B cell (primary cell): ENCODE measurements at regions not wholly inside any gene's neighbourhood (a gene's known extent, or its start where the extent isn't known, plus 50 kb on each side); places are given as distances from the start of the nearest gene placed in this dataset.

ENCODE experiments used
- ATAC-seq: fragments of 200-7000 bp; cut with Tn5 transposase; one replicate; pipeline ENCODE4 v1.10.0; 2021; ENCODE audit warnings: low read depth, mild to moderate bottlenecking, moderate number of reproducible peaks, moderate library complexity
- CTCF ChIA-PET: fragments of 350-600 bp; sonication (Branson Sonifier 250); formaldehyde crosslinking; loops from one replicate; lab custom pipeline; 2021; ENCODE audit warnings: antibody characterized with exemption, inconsistent platforms; lab: Charles Lee
- POLR2A ChIA-PET: fragments of 350-600 bp; sonication (Branson Sonifier 250); formaldehyde crosslinking; loops from one replicate; lab custom pipeline; 2021; ENCODE audit warnings: antibody characterized with exemption; lab: Charles Lee
- DNase-seq: peaks from one replicate; pipeline ENCODE4 v3.0.0; 2013
- H2AFZ ChIP-seq: 2 replicates; pipeline ENCODE4 v1.6.1; 2012; ENCODE audit warnings: mild to moderate bottlenecking, low read depth, low read length; ENCODE audit not compliant: insufficient read depth, poor library complexity, severe bottlenecking
- H3K27ac ChIP-seq, 2 donors: 1 replicate in 1 of 2; 2 replicates in 1 of 2; pipeline ENCODE4 v1.5.1; 2012 to 2013; ENCODE audit warnings: low read length in 2 of 2, mild to moderate bottlenecking in 2 of 2, moderate library complexity in 1 of 2
- H3K27me3 ChIP-seq, 4 experiments: fragments of 200-600 bp in 1 of 4; sonication (generic) in 1 of 4; replicated peaks in 1 of 4; 1 replicate in 2 of 4; 2 replicates in 2 of 4; pipeline versions ENCODE4 v1.6.1 to v1.7.0; 2013 to 2016; ENCODE audit warnings: low read length in 3 of 4, mild to moderate bottlenecking in 2 of 4, mixed read lengths in 1 of 4, moderate library complexity in 1 of 4; ENCODE audit not compliant: insufficient read depth in 4 of 4, control insufficient read depth in 3 of 4; ENCODE audit errors: control extremely low read depth in 1 of 4
- H3K36me3 ChIP-seq, 2 experiments: replicated peaks in 1 of 2; 1 replicate in 1 of 2; 2 replicates in 1 of 2; pipeline versions ENCODE4 v1.6.1 to v1.7.1; 2013; ENCODE audit warnings: low read length in 1 of 2; ENCODE audit not compliant: insufficient read depth in 2 of 2, control insufficient read depth in 1 of 2; ENCODE audit errors: control extremely low read depth in 1 of 2, extremely low read depth in 1 of 2
- H3K4me1 ChIP-seq, 2 donors: fragments of 200-600 bp in 1 of 2; sonication (generic) in 1 of 2; 1 replicate in 1 of 2; 2 replicates in 1 of 2; pipeline versions ENCODE4 v1.5.1 to v1.6.1; 2013 to 2017; ENCODE audit warnings: low read length in 2 of 2; ENCODE audit not compliant: control insufficient read depth in 2 of 2, insufficient read depth in 2 of 2
- H3K4me2 ChIP-seq: replicated peaks from 2 replicates; pipeline ENCODE3; 2012; ENCODE audit warnings: mild to moderate bottlenecking, low read depth, low read length; ENCODE audit not compliant: poor library complexity, severe bottlenecking
- H3K4me3 ChIP-seq, 5 experiments: fragments of 200-600 bp in 1 of 5; sonication (generic) in 1 of 5; 1 replicate in 3 of 5; 2 replicates in 2 of 5; pipeline versions ENCODE4 v1.5.1 to v1.7.0; 2011 to 2016; ENCODE audit warnings: low read length in 4 of 5, mild to moderate bottlenecking in 4 of 5, low read depth in 2 of 5, control low read depth in 1 of 5, moderate library complexity in 1 of 5; ENCODE audit not compliant: insufficient read depth in 1 of 5; ENCODE audit errors: control extremely low read depth in 1 of 5, extremely low read depth in 1 of 5
- H3K79me2 ChIP-seq: fragments of 200-600 bp; sonication (generic); one replicate; pipeline ENCODE4 v1.6.0; 2016; ENCODE audit warnings: low read length; ENCODE audit not compliant: control insufficient read depth, insufficient read depth
- H3K9ac ChIP-seq: fragments of 200-600 bp; sonication (generic); 2 replicates; pipeline ENCODE4 v1.6.1; 2017; ENCODE audit warnings: mild to moderate bottlenecking, low read length, moderate library complexity
- H3K9me3 ChIP-seq, 3 donors: one replicate each; pipeline versions ENCODE4 v1.6.1 to v1.7.1; 2013; ENCODE audit warnings: low read length in 2 of 3; ENCODE audit not compliant: control insufficient read depth in 2 of 3, insufficient read depth in 1 of 3; ENCODE audit errors: control extremely low read depth in 1 of 3
- H4K20me1 ChIP-seq: 2 replicates; pipeline ENCODE4 v1.6.0; 2012; ENCODE audit warnings: mild to moderate bottlenecking, low read length; ENCODE audit not compliant: insufficient read depth, control insufficient read depth, poor library complexity, severe bottlenecking
- H3K27ac Mint-ChIP-seq: one replicate; pipeline ENCODE4 v1.8.0; 2021; ENCODE audit warnings: mixed read lengths
- H3K27me3 Mint-ChIP-seq: one replicate; pipeline ENCODE4 v1.8.0; 2021; ENCODE audit warnings: mixed read lengths
- H3K4me1 Mint-ChIP-seq: one replicate; pipeline ENCODE4 v1.8.0; 2021; ENCODE audit warnings: mixed read lengths
- H3K4me3 Mint-ChIP-seq: one replicate; pipeline ENCODE4 v1.8.0; 2021; ENCODE audit warnings: mixed read lengths
- H3K9me3 Mint-ChIP-seq: one replicate; pipeline ENCODE4 v1.8.0; 2022; ENCODE audit warnings: mixed read lengths; ENCODE audit not compliant: insufficient read depth
- CTCF ChIP-seq: fragments of 200-600 bp; IDR thresholded peaks from one replicate; pipeline ENCODE4 v1.8.0; 2022; ENCODE audit warnings: antibody characterized with exemption, mild to moderate bottlenecking
- EZH2 ChIP-seq: IDR thresholded peaks from 2 replicates; pipeline ENCODE4 v1.6.1; 2012; ENCODE audit warnings: borderline replicate concordance, low read depth, mild to moderate bottlenecking, moderate library complexity, low read length; ENCODE audit not compliant: insufficient read depth, poor library complexity, severe bottlenecking
- WGBS: methylation state at CpG from one replicate; pipeline ENCODE4 v1.1.5; 2013; ENCODE audit warnings: missing lambda C conversion rate; ENCODE audit not compliant: insufficient coverage; 5-methylcytosine and 5-hydroxymethylcytosine counted together
- intact Hi-C: fragments of 100-400 bp; cut with micrococcal nuclease; formaldehyde crosslinking; loops from one replicate; pipeline ENCODE4 v1.10.0; 2022

GRCh38 chr16:5882087-5882640 is 784.6 kb upstream of the EEF2KMT start:
- H3K4me1 Mint-ChIP-seq: no peaks in the 10 kb centered on the region
- CTCF ChIA-PET: no interaction called here
- POLR2A ChIA-PET: no interaction called here
- Histone ChIP-seq H4K20me1 (no peaks in the 10 kb centered on the region), H3K79me2 (no peaks in the 10 kb centered on the region), H3K27me3 (no peaks in the 10 kb centered on the region), H3K4me1 (no peaks in the 10 kb centered on the region), H3K9me3 (peaks cover 0 to 4% (median 0%) of the 10 kb centered on the region in 3 donors), H2AFZ (no peak overlapping the region), H3K9ac (no peak overlapping the region), H3K4me3 (no peak overlapping the region), H3K27ac (no peak overlapping the region), H3K36me3 (no peaks in the 10 kb centered on the region), H3K4me2 (no peak overlapping the region)
- WGBS: 88% methylated on average over 1 of the region's 3 CpGs
- no peak for ATAC-seq
- peaks cover 9% of the 10 kb centered on the region for H3K9me3 Mint-ChIP-seq
- H3K27me3 Mint-ChIP-seq: no peaks in the 10 kb centered on the region
- no peak for TF ChIP-seq CTCF
- no peak for TF ChIP-seq EZH2
- intact Hi-C loops: no loop called here
- no peak overlapping the region for H3K27ac Mint-ChIP-seq
- no peak for DNase-seq
- H3K4me3 Mint-ChIP-seq: no peak overlapping the region

GRCh38 chr16:5875416-5875815 is 777.8 kb upstream of the EEF2KMT start:
- no peak overlapping the region for H3K4me2 ChIP-seq
- intact Hi-C loops: no loop called here
- Mint-ChIP-seq H3K27me3 (no peaks in the 10 kb centered on the region), H3K4me3 (no peak overlapping the region), H3K4me1 (no peaks in the 10 kb centered on the region), H3K27ac (no peak overlapping the region), H3K9me3 (peaks cover 3% of the 10 kb centered on the region)
- no peaks in the 10 kb centered on the region for H3K4me1 ChIP-seq
- no peak overlapping the region for H2AFZ ChIP-seq
- no peaks in the 10 kb centered on the region for H3K79me2 ChIP-seq
- ChIA-PET CTCF (interaction anchor here (0.8 kb wide), 1 partner anchor 24 kb away, joined by 4 read pairs; no protein-coding TSS in a partner anchor), POLR2A (no interaction called here)
- no peak overlapping the region for H3K4me3 ChIP-seq
- no peaks in the 10 kb centered on the region for H3K27me3 ChIP-seq
- H3K9me3 ChIP-seq: peaks cover 0 to 3% (median 0%) of the 10 kb centered on the region in 3 donors
- TF ChIP-seq CTCF (no peak), EZH2 (no peak)
- H4K20me1 ChIP-seq: no peaks in the 10 kb centered on the region
- ATAC-seq: no peak
- no peak overlapping the region for H3K9ac ChIP-seq
- 60% methylated on average over 1 of the region's 5 CpGs for WGBS
- H3K36me3 ChIP-seq: no peaks in the 10 kb centered on the region
- no peak for DNase-seq
- H3K27ac ChIP-seq: no peak overlapping the region
